OCI-LY7 (cell line): ENCODE measurements at regions not wholly inside any gene's neighbourhood (a gene's known extent, or its start where the extent isn't known, plus 50 kb on each side); places are given as distances from the start of the nearest gene placed in this dataset.

Source experiments
- BruUV-seq: library from RNA; stranded (reverse); fragments of 400-500 nt; replicated peaks from 2 replicates; lab custom pipeline; 2021; lab: Mats Ljungman, UMichigan
- CTCF ChIA-PET: fragments of 300-600 bp; sonication (Branson Sonifier 250); formaldehyde crosslinking; loops from one replicate; lab custom pipeline; 2022; ENCODE audit warnings: antibody characterized with exemption; ENCODE audit not compliant: unreplicated experiment; lab: Charles Lee
- POLR2A ChIA-PET: fragments of 300-600 bp; sonication (Branson Sonifier 250); formaldehyde crosslinking; loops from one replicate; lab custom pipeline; 2022; ENCODE audit warnings: antibody characterized with exemption; lab: Charles Lee
- DNase-seq: peaks from one replicate; pipeline ENCODE4 v3.0.0-alpha.2; 2015; ENCODE audit warnings: low spot score
- H2AFZ ChIP-seq: fragments of 200-600 bp; sonication (generic), shearing (Covaris generic); 2 replicates; pipeline ENCODE4 v1.6.1; 2014; ENCODE audit warnings: mild to moderate bottlenecking, antibody characterized with exemption, low read length, moderate library complexity
- H3K27ac ChIP-seq: fragments of 200-600 bp; sonication (generic); 2 replicates; pipeline ENCODE4 v1.5.1; 2014; ENCODE audit warnings: mixed run types, low read depth, mild to moderate bottlenecking, moderate library complexity, low read length, inconsistent platforms; ENCODE audit not compliant: poor library complexity, severe bottlenecking
- H3K36me3 ChIP-seq: fragments of 200-600 bp; sonication (generic); 2 replicates; pipeline ENCODE4 v1.6.1; 2014; ENCODE audit warnings: mild to moderate bottlenecking, antibody characterized with exemption, low read length, moderate library complexity, mixed read lengths; ENCODE audit not compliant: insufficient read depth
- H3K4me1 ChIP-seq: fragments of 200-600 bp; sonication (generic); 2 replicates; pipeline ENCODE4 v1.5.1; 2014; ENCODE audit warnings: mild to moderate bottlenecking, low read length; ENCODE audit not compliant: insufficient read depth, poor library complexity, severe bottlenecking
- H3K4me2 ChIP-seq: fragments of 200-600 bp; sonication (generic); 2 replicates; pipeline ENCODE4 v1.6.1; 2014; ENCODE audit warnings: mild to moderate bottlenecking, low read length
- H3K4me3 ChIP-seq: fragments of 200-600 bp; sonication (generic); 2 replicates; pipeline ENCODE4 v1.5.1; 2014; ENCODE audit warnings: mild to moderate bottlenecking, low read depth, low read length; ENCODE audit not compliant: poor library complexity, severe bottlenecking
- H3K79me2 ChIP-seq: fragments of 200-600 bp; sonication (generic); 2 replicates; pipeline ENCODE4 v1.6.1; 2016; ENCODE audit warnings: low read depth, mild to moderate bottlenecking, low read length, moderate library complexity, mixed read lengths; ENCODE audit not compliant: insufficient read depth
- H3K9me2 ChIP-seq: fragments of 200-600 bp; sonication (generic); 2 replicates; pipeline ENCODE4 v1.6.1; 2016; ENCODE audit warnings: mild to moderate bottlenecking, low read length, mixed read lengths; ENCODE audit not compliant: insufficient read depth
- H3K9me3 ChIP-seq: fragments of 200-600 bp; sonication (generic); 2 replicates; pipeline ENCODE4 v1.6.1; 2014; ENCODE audit warnings: mild to moderate bottlenecking, mixed run types, low read length, mixed read lengths
- H4K20me1 ChIP-seq: fragments of 200-600 bp; sonication (generic); 2 replicates; pipeline ENCODE4 v1.6.1; 2014; ENCODE audit warnings: mild to moderate bottlenecking, antibody characterized with exemption, low read length, moderate library complexity, mixed read lengths; ENCODE audit not compliant: insufficient read depth
- EZH2phosphoT487 ChIP-seq: fragments of 200-600 bp; sonication (generic); IDR thresholded peaks from 2 replicates; pipeline ENCODE4 v1.6.1; 2018; ENCODE audit warnings: low read depth, borderline replicate concordance, mild to moderate bottlenecking, mixed run types, antibody characterized with exemption, low read length, moderate library complexity, mixed read lengths
- intact Hi-C: fragments of 100-400 bp; cut with micrococcal nuclease; formaldehyde crosslinking; loops from one replicate; pipeline ENCODE4 v1.10.0; 2022; ENCODE audit not compliant: unreplicated experiment
- TF ChIP-seq, protein P1 (sequence below): fragments of 200-600 bp; sonication (generic); conservative IDR thresholded peaks from 2 replicates; pipeline ENCODE4 v1.5.1; 2014; ENCODE audit warnings: mild to moderate bottlenecking, antibody characterized with exemption, low read length, moderate library complexity, mixed read lengths

DNA sequence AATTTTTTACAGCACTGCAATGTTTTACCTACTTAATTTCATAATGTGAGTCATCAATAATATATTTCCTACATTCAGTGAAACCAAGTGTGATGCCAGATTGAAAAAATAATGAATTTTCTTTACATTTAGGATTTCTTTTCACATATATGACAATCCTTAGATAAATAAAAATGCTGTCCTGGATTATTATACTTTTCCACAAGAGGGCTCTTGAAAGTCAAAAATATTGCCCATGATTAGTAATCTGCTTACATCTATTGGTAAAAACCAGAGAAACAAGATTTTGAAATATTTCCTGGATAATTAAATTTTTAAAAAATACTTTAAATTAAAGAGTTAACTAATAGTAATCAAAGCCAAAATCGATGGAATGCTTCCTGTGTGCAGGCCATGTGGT, 86.8 kb upstream of the PLPPR4 start:
- CTCF ChIA-PET, result no interaction called here
- DNase-seq, result no peak
- intact Hi-C loops, result no loop called here

GRCh38 chr1:99180343-99180808, 83.9 kb upstream of the PLPPR4 start:
- CTCF ChIA-PET, result no interaction called here
- H2AFZ ChIP-seq, result peak overlapping the region; percentile 65
- H3K4me2 ChIP-seq, result no peak overlapping the region
- H3K9me3 ChIP-seq, result no peaks in the 10 kb centered on the region
- intact Hi-C loops, result loop anchor here (1.0 kb wide), 2 partner anchors 301 to 527 kb away; no protein-coding TSS in a partner anchor
- no peaks in the 10 kb centered on the region for H3K9me2 ChIP-seq
- TF ChIP-seq, protein P1, sequence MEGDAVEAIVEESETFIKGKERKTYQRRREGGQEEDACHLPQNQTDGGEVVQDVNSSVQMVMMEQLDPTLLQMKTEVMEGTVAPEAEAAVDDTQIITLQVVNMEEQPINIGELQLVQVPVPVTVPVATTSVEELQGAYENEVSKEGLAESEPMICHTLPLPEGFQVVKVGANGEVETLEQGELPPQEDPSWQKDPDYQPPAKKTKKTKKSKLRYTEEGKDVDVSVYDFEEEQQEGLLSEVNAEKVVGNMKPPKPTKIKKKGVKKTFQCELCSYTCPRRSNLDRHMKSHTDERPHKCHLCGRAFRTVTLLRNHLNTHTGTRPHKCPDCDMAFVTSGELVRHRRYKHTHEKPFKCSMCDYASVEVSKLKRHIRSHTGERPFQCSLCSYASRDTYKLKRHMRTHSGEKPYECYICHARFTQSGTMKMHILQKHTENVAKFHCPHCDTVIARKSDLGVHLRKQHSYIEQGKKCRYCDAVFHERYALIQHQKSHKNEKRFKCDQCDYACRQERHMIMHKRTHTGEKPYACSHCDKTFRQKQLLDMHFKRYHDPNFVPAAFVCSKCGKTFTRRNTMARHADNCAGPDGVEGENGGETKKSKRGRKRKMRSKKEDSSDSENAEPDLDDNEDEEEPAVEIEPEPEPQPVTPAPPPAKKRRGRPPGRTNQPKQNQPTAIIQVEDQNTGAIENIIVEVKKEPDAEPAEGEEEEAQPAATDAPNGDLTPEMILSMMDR, result peak; percentile 93
- no peak for TF ChIP-seq EZH2phosphoT487
- H3K79me2 ChIP-seq, result no peaks in the 10 kb centered on the region
- H3K4me1 ChIP-seq, result no peaks in the 10 kb centered on the region
- POLR2A ChIA-PET, result no interaction called here
- H4K20me1 ChIP-seq, result no peaks in the 10 kb centered on the region
- H3K27ac ChIP-seq, result no peak overlapping the region
- peak; percentile 72 for DNase-seq
- no peak overlapping the region for H3K4me3 ChIP-seq
- no peaks in the 10 kb centered on the region for H3K36me3 ChIP-seq
- BruUV-seq, result no TSS peak

More for the DNA sequence above, 86.8 kb upstream of the PLPPR4 start:
- Histone ChIP-seq H3K9me2 (no peaks in the 10 kb centered on the region), H3K36me3 (no peaks in the 10 kb centered on the region), H3K4me1 (no peaks in the 10 kb centered on the region), H3K9me3 (no peaks in the 10 kb centered on the region), H2AFZ (no peak overlapping the region), H3K4me2 (no peak overlapping the region), H3K4me3 (no peak overlapping the region), H4K20me1 (no peaks in the 10 kb centered on the region), H3K79me2 (no peaks in the 10 kb centered on the region), H3K27ac (no peak overlapping the region)
- no TSS peak for BruUV-seq
- TF ChIP-seq, protein P1, result peak; percentile 32; the same call in 1 of the 2 replicates
- TF ChIP-seq EZH2phosphoT487, result no peak
- POLR2A ChIA-PET, result no interaction called here

GRCh38 chr1:99180915-99181314, 83.4 kb upstream of the PLPPR4 start:
- Histone ChIP-seq H2AFZ (peak overlapping the region; percentile 65), H3K4me3 (no peak overlapping the region), H4K20me1 (no peaks in the 10 kb centered on the region), H3K36me3 (no peaks in the 10 kb centered on the region), H3K4me2 (no peak overlapping the region), H3K27ac (no peak overlapping the region), H3K79me2 (no peaks in the 10 kb centered on the region), H3K4me1 (no peaks in the 10 kb centered on the region), H3K9me3 (no peaks in the 10 kb centered on the region), H3K9me2 (no peaks in the 10 kb centered on the region)
- TF ChIP-seq, protein P1, result no peak
- intact Hi-C loops, result loop anchor here (1.0 kb wide), 2 partner anchors 300 to 526 kb away; no protein-coding TSS in a partner anchor
- DNase-seq, result no peak
- no TSS peak for BruUV-seq
- POLR2A ChIA-PET, result no interaction called here
- CTCF ChIA-PET, result no interaction called here
